Activated naive CD4-positive, alpha-beta T cell treated with anti-CD3 and anti-CD28 coated beads, Interleukin-2, amount 10 ng/mL, durations not matched to agents 7 days and 5 days (primary cell): ENCODE measurements at regions not wholly inside any gene's neighbourhood (a gene's known extent, or its start where the extent isn't known, plus 50 kb on each side); places are given as distances from the start of the nearest gene placed in this dataset.

Source experiments
- CTCF ChIA-PET: fragments of 350-600 bp; sonication (Branson Sonifier 250); formaldehyde crosslinking; loops from one replicate; lab custom pipeline; 2021; ENCODE audit warnings: antibody characterized with exemption; lab: Charles Lee
- DNase-seq: peaks from one replicate; pipeline ENCODE4 v3.0.0-alpha.2; 2020
- H3K27ac Mint-ChIP-seq: one replicate; pipeline ENCODE4 v1.8.0; 2021; ENCODE audit warnings: mild to moderate bottlenecking, moderate library complexity, mixed read lengths
- H3K27me3 Mint-ChIP-seq: one replicate; pipeline ENCODE4 v1.8.0; 2021; ENCODE audit warnings: mild to moderate bottlenecking, mixed read lengths
- H3K36me3 Mint-ChIP-seq: one replicate; pipeline ENCODE4 v1.8.0; 2021; ENCODE audit warnings: mixed read lengths
- H3K4me1 Mint-ChIP-seq: one replicate; pipeline ENCODE4 v1.8.0; 2021; ENCODE audit warnings: mixed read lengths
- H3K4me3 Mint-ChIP-seq: one replicate; pipeline ENCODE4 v1.8.0; 2021; ENCODE audit warnings: mild to moderate bottlenecking, moderate library complexity, mixed read lengths
- H3K9me3 Mint-ChIP-seq: one replicate; pipeline ENCODE4 v1.8.0; 2021; ENCODE audit warnings: mixed read lengths

GRCh38 chr2:111692311-111692710 lies 191.7 kb downstream of the ANAPC1 start:
- Mint-ChIP-seq H3K4me3 (no peak overlapping the region), H3K36me3 (peaks cover 1% of the 10 kb centered on the region), H3K27me3 (peaks cover 50% of the 10 kb centered on the region), H3K4me1 (no peaks in the 10 kb centered on the region), H3K9me3 (peaks cover 3% of the 10 kb centered on the region), H3K27ac (no peak overlapping the region)
- CTCF ChIA-PET, result interaction anchor here (1.4 to 1.5 kb wide), 2 partner anchors 8 to 15 kb away, joined by 3 read pairs; no protein-coding TSS in a partner anchor
- no peak for DNase-seq

GRCh38 chr2:111694700-111695101 lies 189.3 kb downstream of the ANAPC1 start:
- peaks cover 1% of the 10 kb centered on the region for H3K36me3 Mint-ChIP-seq

DNA sequence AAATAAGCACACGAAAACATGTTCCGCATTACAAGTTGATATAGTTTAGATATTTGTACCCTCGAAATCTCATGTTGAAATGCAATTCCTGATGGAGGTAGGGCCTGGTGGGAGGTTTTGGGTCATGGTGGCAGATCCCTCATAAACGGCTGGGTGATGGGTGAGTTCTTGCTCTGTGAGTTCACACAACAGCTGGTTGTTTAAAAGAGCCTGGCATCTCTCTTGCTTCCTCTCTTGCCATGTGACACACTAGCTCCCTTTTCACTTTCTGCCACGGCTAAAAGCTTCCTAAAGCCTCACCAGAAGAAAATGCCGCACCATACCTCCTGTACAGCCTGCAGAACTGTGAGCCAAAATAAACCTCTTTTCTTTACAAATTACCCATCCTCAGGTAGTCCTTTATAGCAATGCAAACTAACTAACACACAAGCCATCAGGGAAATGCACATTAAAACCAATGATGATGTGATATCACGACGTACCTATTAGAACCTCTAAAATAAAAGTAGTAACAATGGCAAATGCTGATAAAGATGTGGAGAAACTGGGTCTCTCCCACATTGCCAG lies 188.5 kb downstream of the ANAPC1 start:
- H3K9me3 Mint-ChIP-seq, result peaks cover 3% of the 10 kb centered on the region
- no peak overlapping the region for H3K27ac Mint-ChIP-seq
- CTCF ChIA-PET, result no interaction called here
- H3K4me3 Mint-ChIP-seq, result no peak overlapping the region
- H3K27me3 Mint-ChIP-seq, result peaks cover 39% of the 10 kb centered on the region
- H3K36me3 Mint-ChIP-seq, result peaks cover 1% of the 10 kb centered on the region
- no peak for DNase-seq
- peaks cover 17% of the 10 kb centered on the region for H3K4me1 Mint-ChIP-seq

More at GRCh38 chr2:111694700-111695101, 189.3 kb downstream of the ANAPC1 start:
- peaks cover 42% of the 10 kb centered on the region for H3K27me3 Mint-ChIP-seq
- no peak overlapping the region for H3K4me3 Mint-ChIP-seq
- H3K9me3 Mint-ChIP-seq, result peaks cover 3% of the 10 kb centered on the region
- no peak for DNase-seq
- CTCF ChIA-PET, result no interaction called here
- H3K27ac Mint-ChIP-seq, result no peak overlapping the region
- H3K4me1 Mint-ChIP-seq, result peaks cover 17% of the 10 kb centered on the region

DNA sequence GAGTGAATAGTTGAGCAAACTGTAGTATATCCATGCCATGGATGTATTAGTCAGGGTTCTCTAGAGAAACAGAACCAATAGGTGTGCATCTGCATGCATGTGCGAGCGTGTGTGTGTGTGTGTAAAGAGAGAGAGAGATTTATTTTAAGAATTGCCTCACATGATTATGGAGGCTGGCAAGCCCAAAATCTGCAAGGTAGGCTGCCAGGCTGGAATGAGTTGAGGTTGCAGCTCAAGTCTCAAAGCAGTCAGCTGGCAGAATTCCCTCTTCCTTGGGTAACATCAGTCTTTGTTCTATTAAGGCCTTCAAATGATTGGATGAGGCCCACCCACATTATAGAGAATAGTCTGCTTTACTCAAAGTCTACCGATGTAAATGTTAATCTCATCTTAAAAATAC lies 187.8 kb downstream of the ANAPC1 start:
- no peak overlapping the region for H3K27ac Mint-ChIP-seq
- H3K9me3 Mint-ChIP-seq, result peaks cover 3% of the 10 kb centered on the region
- no peak overlapping the region for H3K4me3 Mint-ChIP-seq
- H3K27me3 Mint-ChIP-seq, result peaks cover 32% of the 10 kb centered on the region
- DNase-seq, result no peak
- H3K36me3 Mint-ChIP-seq, result peaks cover 1% of the 10 kb centered on the region
- H3K4me1 Mint-ChIP-seq, result peaks cover 21% of the 10 kb centered on the region
- CTCF ChIA-PET, result no interaction called here

DNA sequence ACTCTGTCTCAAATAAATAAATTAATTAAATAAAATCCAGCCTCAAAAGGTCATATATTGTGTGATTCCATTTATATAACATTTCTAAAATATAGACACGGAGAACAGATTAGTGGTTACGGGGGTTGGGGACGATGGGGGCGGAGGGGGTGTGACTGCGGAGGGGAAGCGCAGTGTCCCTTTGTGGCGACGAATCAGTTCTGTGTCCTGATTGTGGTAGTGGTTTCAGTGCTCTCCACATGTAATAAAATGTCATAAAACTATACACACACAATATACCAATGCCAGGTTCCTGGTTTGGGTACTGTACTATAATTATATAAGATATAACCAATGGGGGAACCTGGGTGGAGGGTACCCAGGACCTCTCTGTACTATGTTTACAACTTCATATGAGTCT lies 186.4 kb downstream of the ANAPC1 start:
- peaks cover 1% of the 10 kb centered on the region for H3K36me3 Mint-ChIP-seq
- peaks cover 34% of the 10 kb centered on the region for H3K4me1 Mint-ChIP-seq
- CTCF ChIA-PET, result no interaction called here
- no peak for DNase-seq
- H3K9me3 Mint-ChIP-seq, result peaks cover 3% of the 10 kb centered on the region
- no peak overlapping the region for H3K4me3 Mint-ChIP-seq
- H3K27ac Mint-ChIP-seq, result no peak overlapping the region
- peaks cover 28% of the 10 kb centered on the region for H3K27me3 Mint-ChIP-seq

DNA sequence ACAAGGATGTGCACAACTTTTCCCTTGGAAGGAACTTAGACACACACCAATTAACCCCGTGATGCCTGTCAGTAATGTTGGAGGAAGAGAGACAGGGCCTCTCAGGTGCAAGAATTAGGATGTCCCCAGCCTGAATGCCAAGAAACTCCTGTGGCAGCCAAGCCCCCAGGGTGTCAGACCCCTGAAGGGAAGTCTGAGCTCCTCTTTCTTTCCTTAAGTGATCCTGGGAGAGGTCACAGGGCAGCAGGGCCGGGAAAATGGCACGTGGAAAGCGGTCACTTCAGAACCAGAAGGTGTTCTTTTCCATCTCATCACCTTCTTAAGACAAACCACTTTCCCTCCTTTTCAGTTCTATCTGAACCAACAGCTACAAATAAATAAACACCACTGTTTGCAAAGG lies 185.9 kb downstream of the ANAPC1 start:
- no peak for DNase-seq
- Mint-ChIP-seq H3K4me3 (no peak overlapping the region), H3K9me3 (peaks cover 3% of the 10 kb centered on the region), H3K36me3 (peaks cover 1% of the 10 kb centered on the region), H3K4me1 (peaks cover 37% of the 10 kb centered on the region), H3K27ac (no peak overlapping the region), H3K27me3 (peaks cover 32% of the 10 kb centered on the region)
- CTCF ChIA-PET, result interaction anchor here (1.3 to 2.4 kb wide), 2 partner anchors 79 to 577 kb away, joined by 3 to 6 read pairs; partner anchors contain the start of gene BCL2L11

DNA sequence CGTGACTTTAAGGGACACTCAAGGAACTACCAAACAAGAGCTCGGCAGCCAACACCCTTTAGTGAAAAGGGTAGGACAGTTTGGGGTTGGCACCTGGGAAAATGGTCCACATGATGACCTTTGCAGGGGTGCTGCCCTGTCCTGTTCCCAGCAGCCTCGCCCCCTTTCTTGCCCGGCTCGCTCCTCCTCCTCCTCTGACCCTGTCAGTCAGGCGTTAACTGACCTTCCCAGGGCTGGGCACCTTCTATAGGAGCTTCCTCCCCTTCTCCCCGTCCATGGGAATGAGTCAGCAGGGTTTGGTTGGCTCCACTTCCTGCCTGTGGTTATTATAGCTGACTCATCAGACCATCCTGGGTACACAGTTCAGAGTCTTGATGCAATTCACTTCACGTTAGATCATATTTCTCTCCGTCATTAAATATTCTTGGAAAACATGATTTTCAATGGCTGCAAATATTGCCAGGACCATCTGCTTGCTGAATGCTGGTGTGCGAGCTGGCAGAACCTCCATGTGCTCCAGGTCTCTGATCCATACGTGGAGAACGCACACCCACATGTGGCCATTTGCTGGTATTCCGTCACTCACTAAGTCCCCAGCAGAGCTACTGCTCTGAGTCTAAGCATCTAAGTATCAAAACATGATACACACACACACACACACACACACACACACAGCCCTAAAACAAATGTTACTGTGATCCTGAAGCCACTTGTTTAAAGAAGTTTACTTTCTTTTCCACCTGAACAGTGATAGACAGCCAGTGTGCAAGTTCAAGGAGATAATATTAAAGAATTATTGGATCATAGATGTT lies 185.0 kb downstream of the ANAPC1 start:
- Mint-ChIP-seq H3K36me3 (no peaks in the 10 kb centered on the region), H3K27me3 (peaks cover 38% of the 10 kb centered on the region), H3K9me3 (peaks cover 3% of the 10 kb centered on the region), H3K4me1 (peaks cover 45% of the 10 kb centered on the region), H3K4me3 (no peak overlapping the region), H3K27ac (peak overlapping the region; percentile 78)
- peak; percentile 71 for DNase-seq
- CTCF ChIA-PET, result interaction anchor here (0.6 to 3.5 kb wide), 6 partner anchors 8 to 578 kb away, joined by 3 to 15 read pairs (median 4); partner anchors contain the start of gene BCL2L11

- no peak for DNase-seq
- CTCF ChIA-PET, result interaction anchor here (0.8 to 3.5 kb wide), 6 partner anchors 10 to 584 kb away, joined by 3 to 15 read pairs (median 6); no protein-coding TSS in a partner anchor
- peaks cover 31% of the 10 kb centered on the region for H3K27me3 Mint-ChIP-seq
- H3K9me3 Mint-ChIP-seq, result no peaks in the 10 kb centered on the region
- H3K4me3 Mint-ChIP-seq, result no peak overlapping the region
- peaks cover 67% of the 10 kb centered on the region for H3K4me1 Mint-ChIP-seq
- no peaks in the 10 kb centered on the region for H3K36me3 Mint-ChIP-seq
- no peak overlapping the region for H3K27ac Mint-ChIP-seq
Observed at GRCh38 chr2:111701266-111701665, 182.7 kb downstream of the ANAPC1 start.

DNA sequence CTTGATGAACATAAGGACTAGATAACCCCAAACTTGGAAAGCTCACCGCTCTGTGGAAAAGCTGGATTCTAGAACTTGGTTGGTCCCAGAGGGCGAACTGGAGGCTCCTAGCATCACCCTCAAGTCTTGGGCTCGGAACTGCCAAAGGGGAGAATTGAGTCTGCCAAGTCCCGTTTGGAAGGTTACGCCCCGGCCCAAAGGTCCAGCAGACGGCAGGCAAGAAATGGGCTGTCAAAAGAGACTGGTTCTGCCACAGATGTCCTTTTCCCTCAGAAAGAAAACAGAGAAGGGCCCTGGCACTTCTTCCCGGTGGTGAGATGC lies 182.2 kb downstream of the ANAPC1 start:
- Mint-ChIP-seq H3K27me3 (peaks cover 32% of the 10 kb centered on the region), H3K4me3 (no peak overlapping the region), H3K4me1 (peaks cover 72% of the 10 kb centered on the region)

GRCh38 chr2:111702119-111702803 lies 181.7 kb downstream of the ANAPC1 start:
- Mint-ChIP-seq H3K9me3 (no peaks in the 10 kb centered on the region), H3K36me3 (no peaks in the 10 kb centered on the region), H3K27me3 (peaks cover 37% of the 10 kb centered on the region), H3K4me1 (peaks cover 73% of the 10 kb centered on the region), H3K4me3 (no peak overlapping the region), H3K27ac (no peak overlapping the region)
- DNase-seq, result peak; percentile 71
- CTCF ChIA-PET, result interaction anchor here (0.8 to 3.5 kb wide), 6 partner anchors 14 to 585 kb away, joined by 3 to 15 read pairs (median 6); no protein-coding TSS in a partner anchor

More for the DNA sequence above, 182.2 kb downstream of the ANAPC1 start:
- no peaks in the 10 kb centered on the region for H3K9me3 Mint-ChIP-seq
- no peak overlapping the region for H3K27ac Mint-ChIP-seq
- no peak for DNase-seq
- CTCF ChIA-PET, result interaction anchor here (0.8 to 3.5 kb wide), 6 partner anchors 11 to 584 kb away, joined by 3 to 15 read pairs (median 6); no protein-coding TSS in a partner anchor
- no peaks in the 10 kb centered on the region for H3K36me3 Mint-ChIP-seq

- H3K36me3 Mint-ChIP-seq, result no peaks in the 10 kb centered on the region
- peaks cover 73% of the 10 kb centered on the region for H3K4me1 Mint-ChIP-seq
- DNase-seq, result no peak
- peaks cover 43% of the 10 kb centered on the region for H3K27me3 Mint-ChIP-seq
- CTCF ChIA-PET, result interaction anchor here (0.6 to 2.3 kb wide), 4 partner anchors 15 to 408 kb away, joined by 3 to 8 read pairs (median 4); no protein-coding TSS in a partner anchor
- H3K4me3 Mint-ChIP-seq, result no peak overlapping the region
- no peaks in the 10 kb centered on the region for H3K9me3 Mint-ChIP-seq
- H3K27ac Mint-ChIP-seq, result no peak overlapping the region
Observed at GRCh38 chr2:111702804-111703196, 181.2 kb downstream of the ANAPC1 start.

DNA sequence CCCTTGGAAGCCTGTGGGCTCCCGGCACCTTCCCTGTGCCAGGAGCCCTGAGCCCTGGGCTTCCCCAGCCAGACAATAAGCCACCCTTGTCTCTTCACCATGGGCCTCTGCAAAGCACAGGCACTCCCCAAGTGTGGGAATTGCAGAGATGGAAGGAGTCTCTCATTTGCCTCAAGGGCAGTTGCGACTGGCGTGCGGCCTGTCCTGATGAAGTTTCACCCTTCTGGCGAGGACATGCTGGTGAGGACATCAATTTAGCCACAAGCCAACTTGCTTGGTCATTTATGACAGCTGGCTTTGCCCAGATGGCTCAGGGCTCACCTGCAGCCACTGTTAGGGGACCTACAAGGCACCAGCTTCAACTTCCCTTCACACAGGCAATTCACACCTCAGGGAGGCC lies 180.2 kb downstream of the ANAPC1 start:
- no peak for DNase-seq
- H3K9me3 Mint-ChIP-seq, result no peaks in the 10 kb centered on the region
- H3K27ac Mint-ChIP-seq, result no peak overlapping the region
- H3K4me1 Mint-ChIP-seq, result peaks cover 64% of the 10 kb centered on the region
- no peaks in the 10 kb centered on the region for H3K36me3 Mint-ChIP-seq
- peaks cover 50% of the 10 kb centered on the region for H3K27me3 Mint-ChIP-seq
- H3K4me3 Mint-ChIP-seq, result no peak overlapping the region
- CTCF ChIA-PET, result no interaction called here

DNA sequence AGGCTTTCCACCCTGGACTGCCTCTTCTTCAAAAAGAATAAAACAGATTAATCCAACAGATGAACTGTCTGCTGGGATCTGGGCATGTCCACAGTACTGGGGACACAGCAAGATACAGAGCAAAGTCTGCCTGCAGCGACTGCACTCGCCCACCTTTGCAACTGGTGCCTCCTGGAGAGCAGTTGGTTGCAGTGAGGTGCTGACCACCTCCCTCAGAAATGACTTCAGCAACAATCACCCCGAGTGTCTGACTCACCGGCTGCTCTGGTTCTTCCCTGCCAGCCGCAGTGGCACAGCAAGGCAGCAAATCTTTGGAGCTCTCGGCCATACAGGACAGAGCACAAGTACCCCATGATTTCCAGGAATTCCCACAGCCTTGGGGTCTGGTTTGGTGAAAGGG lies 179.7 kb downstream of the ANAPC1 start:
- peaks cover 47% of the 10 kb centered on the region for H3K27me3 Mint-ChIP-seq
- DNase-seq, result no peak
- no peak overlapping the region for H3K4me3 Mint-ChIP-seq
- H3K36me3 Mint-ChIP-seq, result no peaks in the 10 kb centered on the region
- peak overlapping the region; percentile 28 for H3K27ac Mint-ChIP-seq
- CTCF ChIA-PET, result interaction anchor here (0.7 kb wide), 1 partner anchor 191 kb away, joined by 3 read pairs; no protein-coding TSS in a partner anchor
- H3K4me1 Mint-ChIP-seq, result peaks cover 59% of the 10 kb centered on the region
- H3K9me3 Mint-ChIP-seq, result no peaks in the 10 kb centered on the region

GRCh38 chr2:111705239-111705638 lies 178.8 kb downstream of the ANAPC1 start:
- no peak for DNase-seq
- peaks cover 50% of the 10 kb centered on the region for H3K27me3 Mint-ChIP-seq
- no peaks in the 10 kb centered on the region for H3K36me3 Mint-ChIP-seq
- H3K4me1 Mint-ChIP-seq, result peaks cover 56% of the 10 kb centered on the region
- H3K4me3 Mint-ChIP-seq, result no peak overlapping the region
- no peaks in the 10 kb centered on the region for H3K9me3 Mint-ChIP-seq
- CTCF ChIA-PET, result interaction anchor here (2.1 kb wide), 1 partner anchor 28 kb away, joined by 5 read pairs; no protein-coding TSS in a partner anchor
- peak overlapping the region; percentile 30 for H3K27ac Mint-ChIP-seq
